Neural crest cell (in vitro differentiated cells): ENCODE measurements at regions not wholly inside any gene's neighbourhood (a gene's known extent, or its start where the extent isn't known, plus 50 kb on each side); places are given as distances from the start of the nearest gene placed in this dataset.

Experiments used
- DNase-seq: peaks from one replicate; pipeline ENCODE4 v3.0.0; 2021; ENCODE audit warnings: low read depth, mixed read lengths, low spot score
- H3K27ac Mint-ChIP-seq: one replicate; pipeline ENCODE4 v1.8.0; 2021; ENCODE audit warnings: mild to moderate bottlenecking, mixed read lengths; ENCODE audit not compliant: unreplicated experiment
- H3K27me3 Mint-ChIP-seq: 2 replicates; pipeline ENCODE4 v1.8.0; 2021; ENCODE audit warnings: low read depth, mild to moderate bottlenecking, mixed read lengths
- H3K36me3 Mint-ChIP-seq: 2 replicates; pipeline ENCODE4 v1.8.0; 2021; ENCODE audit warnings: low read depth, mild to moderate bottlenecking, mixed read lengths
- H3K4me1 Mint-ChIP-seq: 2 replicates; pipeline ENCODE4 v1.8.0; 2021; ENCODE audit warnings: mixed read lengths
- H3K4me3 Mint-ChIP-seq: one replicate; pipeline ENCODE4 v1.8.0; 2021; ENCODE audit warnings: mild to moderate bottlenecking, mixed read lengths
- H3K9me3 Mint-ChIP-seq: 2 replicates; pipeline ENCODE4 v1.8.0; 2021; ENCODE audit warnings: mixed read lengths
- CTCF ChIP-seq: fragments of 200-600 bp; sonication (generic); conservative IDR thresholded peaks from 2 replicates; pipeline ENCODE4 v1.5.0; 2021; ENCODE audit warnings: antibody characterized with exemption, mild to moderate bottlenecking

DNA sequence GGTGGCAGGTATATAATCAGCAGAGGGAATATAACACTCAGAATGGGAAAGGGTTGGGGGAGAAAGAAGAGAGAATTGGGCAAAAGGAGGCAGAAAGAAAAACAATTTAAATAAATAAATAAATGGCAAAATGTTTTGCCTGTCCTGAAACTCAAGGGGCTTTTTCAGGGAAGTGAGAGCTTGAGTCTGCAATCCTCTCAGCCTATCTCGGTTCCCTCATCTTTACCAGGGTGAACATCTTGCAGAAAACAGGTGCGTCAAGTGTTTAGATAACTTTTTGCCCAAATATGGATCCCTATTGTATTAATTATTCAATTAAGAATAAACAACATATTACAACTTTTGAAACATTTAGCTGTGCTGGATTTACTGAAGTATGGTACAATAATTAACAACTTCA is 343.0 kb upstream of the EDIL3 start:
- no peak for DNase-seq
- no peak for TF ChIP-seq CTCF
- H3K4me3 Mint-ChIP-seq, result no peak overlapping the region
- H3K27ac Mint-ChIP-seq, result no peak overlapping the region
- peaks cover 4% of the 10 kb centered on the region for H3K9me3 Mint-ChIP-seq
- peaks cover 4% of the 10 kb centered on the region for H3K4me1 Mint-ChIP-seq
- H3K27me3 Mint-ChIP-seq, result no peaks in the 10 kb centered on the region
- H3K36me3 Mint-ChIP-seq, result no peaks in the 10 kb centered on the region

DNA sequence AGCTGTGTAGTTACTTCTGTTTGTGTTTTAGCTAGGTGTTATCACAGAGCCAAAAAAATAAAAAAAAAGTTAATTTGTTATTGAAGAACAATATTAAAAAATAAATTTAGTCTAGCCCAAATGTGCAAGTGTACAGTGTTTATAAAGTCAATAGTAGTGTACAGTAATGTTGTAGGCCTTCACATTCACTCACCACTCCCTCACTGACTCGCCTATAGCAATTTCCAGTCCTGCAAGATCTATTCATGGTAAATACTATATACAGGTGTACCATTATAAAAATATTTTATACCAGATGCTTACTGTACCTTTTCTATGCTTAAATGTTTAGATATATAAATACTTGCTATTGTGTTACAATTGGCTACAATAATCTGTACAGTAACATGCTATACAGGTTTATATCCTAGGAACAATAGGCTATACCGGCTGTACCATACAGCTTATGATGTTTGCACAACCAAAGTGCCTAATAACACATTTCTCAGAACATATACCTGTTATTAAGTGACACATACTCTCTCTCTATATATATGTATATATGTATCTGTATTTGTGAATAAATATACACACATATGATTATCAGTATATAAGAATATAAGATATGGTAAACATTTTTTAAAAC is 341.4 kb upstream of the EDIL3 start:
- Mint-ChIP-seq H3K4me1 (peaks cover 4% of the 10 kb centered on the region), H3K27ac (no peak overlapping the region), H3K9me3 (no peaks in the 10 kb centered on the region), H3K4me3 (no peak overlapping the region), H3K27me3 (no peaks in the 10 kb centered on the region), H3K36me3 (no peaks in the 10 kb centered on the region)
- no peak for TF ChIP-seq CTCF
- no peak for DNase-seq

- no peak for TF ChIP-seq CTCF
- Mint-ChIP-seq H3K4me1 (peaks cover 4% of the 10 kb centered on the region), H3K36me3 (no peaks in the 10 kb centered on the region), H3K9me3 (no peaks in the 10 kb centered on the region), H3K4me3 (no peak overlapping the region), H3K27me3 (no peaks in the 10 kb centered on the region), H3K27ac (no peak overlapping the region)
- no peak for DNase-seq
These were observed 340.0 kb upstream of the EDIL3 start for GRCh38 chr5:84724683-84725082.

DNA sequence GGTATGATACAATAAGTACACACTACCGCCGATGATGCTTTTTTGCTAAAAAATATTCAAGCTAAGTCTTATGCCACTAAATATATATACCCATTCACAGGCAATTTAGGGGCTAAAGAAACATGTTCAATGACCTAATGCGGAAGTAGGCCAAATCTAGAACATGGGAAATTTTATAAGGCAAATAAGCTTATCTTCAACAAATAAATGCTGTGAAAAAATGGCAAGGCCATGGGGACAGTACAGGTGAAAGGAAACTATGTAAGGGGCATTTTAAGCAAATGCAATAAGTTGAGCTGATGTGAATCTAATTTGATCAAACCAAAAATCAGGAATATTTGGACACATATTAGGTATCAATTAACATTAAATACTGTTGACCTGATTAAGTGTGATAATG is 339.5 kb upstream of the EDIL3 start:
- no peak for TF ChIP-seq CTCF
- Mint-ChIP-seq H3K27ac (no peak overlapping the region), H3K36me3 (no peaks in the 10 kb centered on the region), H3K4me3 (no peak overlapping the region), H3K27me3 (no peaks in the 10 kb centered on the region), H3K4me1 (peaks cover 4% of the 10 kb centered on the region), H3K9me3 (no peaks in the 10 kb centered on the region)
- no peak for DNase-seq

- no peak overlapping the region for H3K27ac Mint-ChIP-seq
- H3K4me1 Mint-ChIP-seq, result no peaks in the 10 kb centered on the region
- H3K9me3 Mint-ChIP-seq, result no peaks in the 10 kb centered on the region
- no peaks in the 10 kb centered on the region for H3K36me3 Mint-ChIP-seq
- no peak overlapping the region for H3K4me3 Mint-ChIP-seq
- DNase-seq, result no peak
- H3K27me3 Mint-ChIP-seq, result no peaks in the 10 kb centered on the region
- no peak for TF ChIP-seq CTCF
These were observed 333.7 kb upstream of the EDIL3 start for GRCh38 chr5:84718377-84718776.
